Inflammatory macrophage treated with lipopolysaccharide for 4 hours (primary cell): ENCODE measurements at regions not wholly inside any gene's neighbourhood (a gene's known extent, or its start where the extent isn't known, plus 50 kb on each side); places are given as distances from the start of the nearest gene placed in this dataset.

Experiments
- DNase-seq: peaks from one replicate; pipeline ENCODE4 v3.0.0-alpha.2; 2020

DNA sequence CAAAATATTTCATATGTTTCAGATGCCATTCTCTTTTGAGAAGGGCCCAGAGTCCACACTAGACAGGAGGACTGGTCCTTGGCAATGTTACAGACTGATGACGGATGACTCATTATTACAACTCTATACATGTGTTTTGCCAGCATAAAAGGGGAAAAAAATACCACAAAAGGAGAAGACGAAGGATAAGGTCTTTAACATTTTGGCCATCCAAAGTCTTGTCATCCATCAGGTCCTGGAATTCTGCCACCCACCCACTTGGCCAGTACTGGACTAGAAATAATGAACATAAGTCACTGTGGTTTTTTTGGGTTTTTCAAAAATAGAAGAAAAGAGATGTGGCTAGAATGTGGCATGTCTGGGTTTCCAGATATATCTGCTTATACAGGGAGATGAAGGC lies 57.7 kb upstream of the BDNF start:
- DNase-seq = no peak

DNA sequence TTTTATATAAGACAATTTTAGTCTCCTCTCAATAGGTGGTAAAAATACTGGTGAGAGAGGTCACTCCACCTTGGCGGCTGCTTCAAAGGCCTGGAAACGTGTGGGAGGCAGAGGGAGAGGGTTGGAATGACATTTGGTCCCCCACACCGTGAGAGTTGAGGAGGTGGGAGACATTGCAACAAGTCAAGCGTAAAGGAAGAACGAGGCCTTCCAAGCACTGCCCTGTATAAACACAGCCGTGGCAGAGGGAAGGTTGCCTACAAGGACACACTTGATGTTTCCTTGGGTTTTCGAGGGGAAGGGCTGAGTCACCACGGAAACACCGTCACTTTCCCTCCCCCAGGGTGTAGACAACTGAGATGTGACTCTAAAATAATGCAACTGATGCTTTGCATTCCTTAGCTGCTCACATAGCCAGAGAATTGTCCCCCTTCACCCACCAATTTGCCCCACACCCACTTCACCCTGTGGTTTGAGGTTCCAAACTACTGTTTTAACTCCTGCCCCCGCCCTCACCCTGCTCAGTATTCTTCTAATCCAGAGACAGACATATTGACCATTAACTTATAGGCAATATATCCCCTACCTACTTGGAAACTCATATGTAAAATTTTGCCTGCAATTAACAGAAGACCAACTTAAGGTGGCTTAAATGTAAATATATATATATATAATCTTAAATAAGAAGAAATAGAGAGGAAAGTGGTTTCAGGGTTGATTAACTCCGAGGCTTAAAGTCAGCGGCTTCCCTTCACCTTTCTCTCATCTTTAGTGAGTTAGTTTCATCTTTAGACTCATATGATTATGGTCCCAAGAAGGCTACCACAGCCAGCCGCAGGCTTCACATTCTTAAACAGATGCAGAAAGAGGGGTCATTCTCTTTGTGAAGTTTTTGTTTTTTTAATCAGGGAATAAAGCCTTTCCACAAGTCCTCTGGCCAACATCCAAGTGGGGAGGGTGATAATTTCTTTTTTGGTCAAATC lies 54.1 kb upstream of the BDNF start:
- no peak for DNase-seq
